Gastroesophageal sphincter (tissue), 3 donors: ENCODE measurements at regions not wholly inside any gene's neighbourhood (a gene's known extent, or its start where the extent isn't known, plus 50 kb on each side); places are given as distances from the start of the nearest gene placed in this dataset.

ENCODE experiments used
- CTCF ChIP-seq, 4 experiments: fragments of 200-600 bp in 2 of 4; fragments of 450-650 bp in 2 of 4; sonication (generic) in 1 of 4; IDR thresholded peaks; one replicate each; pipeline ENCODE4 v1.5.1; 2017 to 2019; ENCODE audit warnings: antibody characterized with exemption in 4 of 4, mild to moderate bottlenecking in 2 of 4, moderate library complexity in 2 of 4
- EP300 ChIP-seq: sonication (generic); formaldehyde crosslinking; IDR thresholded peaks from one replicate; pipeline ENCODE4 v1.6.1; 2017; ENCODE audit warnings: antibody characterized with exemption, mild to moderate bottlenecking
- POLR2A ChIP-seq, 2 donors: fragments of 450-650 bp; IDR thresholded peaks; one replicate each; pipeline ENCODE4 v1.6.1; 2017; ENCODE audit warnings: antibody characterized with exemption in 2 of 2, mild to moderate bottlenecking in 2 of 2, moderate library complexity in 1 of 2

- no peak for TF ChIP-seq EP300
- no peak for TF ChIP-seq CTCF (IDR thresholded peaks at IDR 0.05)
- no peak for TF ChIP-seq POLR2A (IDR thresholded peaks at IDR 0.05)
These were observed 187.4 kb upstream of the KCNK2 start for GRCh38 chr1:214895011-214895600.
